H1 (cell line): ENCODE measurements at regions not wholly inside any gene's neighbourhood (a gene's known extent, or its start where the extent isn't known, plus 50 kb on each side); places are given as distances from the start of the nearest gene placed in this dataset.

Experiments used
- CTCF ChIA-PET: fragments of 300-600 bp; sonication (Branson Sonifier 250); formaldehyde crosslinking; loops from one replicate; lab custom pipeline; 2021; ENCODE audit not compliant: partially characterized antibody; lab: Charles Lee
- POLR2A ChIA-PET: fragments of 300-600 bp; sonication (Branson Sonifier 250); formaldehyde crosslinking; loops from one replicate; lab custom pipeline; 2021; ENCODE audit warnings: inconsistent platforms; ENCODE audit not compliant: partially characterized antibody; lab: Charles Lee
- DNase-seq, 2 experiments: peaks; one replicate each; pipeline versions ENCODE4 v3.0.0 to v3.0.0-alpha.2; 2010 to 2022; ENCODE audit warnings: low spot score in 2 of 2, low read depth in 1 of 2, mixed read lengths in 1 of 2
- FAIRE-seq: peaks from 2 replicates; lab custom pipeline; 2011; peaks lifted over from hg19 to GRCh38; lab: Jason Lieb, UNC
- H2AFZ ChIP-seq: 2 replicates; pipeline ENCODE4 v1.8.1; 2012; ENCODE audit warnings: low read length, inconsistent platforms
- H2AK5ac ChIP-seq: 2 replicates; pipeline ENCODE4 v1.6.1; 2013; ENCODE audit warnings: low read depth, low read length
- H2BK120ac ChIP-seq: replicated peaks from 2 replicates; pipeline ENCODE3; 2013; ENCODE audit warnings: low read depth, low read length, inconsistent platforms
- H2BK12ac ChIP-seq: 2 replicates; pipeline ENCODE4 v1.6.1; 2013; ENCODE audit warnings: low read depth, low read length
- H2BK15ac ChIP-seq: 2 replicates; pipeline ENCODE4 v1.6.1; 2013; ENCODE audit warnings: low read length
- H2BK20ac ChIP-seq: 2 replicates; pipeline ENCODE4 v1.6.1; 2013; ENCODE audit warnings: low read length
- H2BK5ac ChIP-seq: 2 replicates; pipeline ENCODE4 v1.6.1; 2013; ENCODE audit warnings: low read depth, low read length
- H3K14ac ChIP-seq: 2 replicates; pipeline ENCODE4 v1.6.1; 2013; ENCODE audit warnings: inconsistent platforms; ENCODE audit not compliant: insufficient read length
- H3K18ac ChIP-seq: 2 replicates; pipeline ENCODE4 v1.6.1; 2013; ENCODE audit warnings: low read length; ENCODE audit errors: extremely low read depth
- H3K23ac ChIP-seq: 2 replicates; pipeline ENCODE4 v1.6.1; 2013; ENCODE audit warnings: inconsistent platforms; ENCODE audit not compliant: insufficient read length
- H3K23me2 ChIP-seq: 2 replicates; pipeline ENCODE4 v1.6.1; 2013; ENCODE audit warnings: low read depth, low read length
- H3K27ac ChIP-seq: 2 replicates; pipeline ENCODE4 v1.6.1; 2011; ENCODE audit warnings: low read depth, low read length, inconsistent platforms
- H3K27me3 ChIP-seq, 4 experiments: replicated peaks in 1 of 4; 1 replicate in 1 of 4; 2 replicates in 3 of 4; pipeline versions ENCODE4 v1.6.1 to v1.8.1; 2011 to 2013; ENCODE audit warnings: low read length in 3 of 4, mild to moderate bottlenecking in 3 of 4, inconsistent platforms in 2 of 4, mixed read lengths in 2 of 4, moderate library complexity in 1 of 4; ENCODE audit not compliant: control insufficient read depth in 3 of 4, insufficient read depth in 3 of 4; ENCODE audit errors: extremely low read depth in 1 of 4
- H3K36me3 ChIP-seq, 4 experiments: 2 replicates each; pipeline versions ENCODE4 v1.6.1 to v1.8.1; 2011 to 2013; ENCODE audit warnings: mild to moderate bottlenecking in 4 of 4, low read length in 3 of 4, moderate library complexity in 2 of 4, control low read depth in 1 of 4, inconsistent platforms in 1 of 4; ENCODE audit not compliant: insufficient read depth in 4 of 4, control insufficient read depth in 2 of 4
- H3K4ac ChIP-seq: replicated peaks from 2 replicates; pipeline ENCODE3; 2013; ENCODE audit warnings: low read length, low read depth, mixed read lengths, inconsistent platforms; ENCODE audit not compliant: insufficient read length
- H3K4me1 ChIP-seq, 4 experiments: replicated peaks in 1 of 4; 1 replicate in 1 of 4; 2 replicates in 3 of 4; pipeline versions ENCODE4 v1.6.1 to v1.8.1; 2011 to 2013; ENCODE audit warnings: low read length in 3 of 4, inconsistent platforms in 2 of 4, mixed read lengths in 1 of 4; ENCODE audit not compliant: insufficient read depth in 4 of 4, control insufficient read depth in 3 of 4
- H3K4me2 ChIP-seq, 2 experiments: 2 replicates each; pipeline versions ENCODE4 v1.6.1 to v1.8.1; 2011 to 2013; ENCODE audit warnings: low read depth in 2 of 2, low read length in 2 of 2, control low read depth in 1 of 2, inconsistent platforms in 1 of 2, mild to moderate bottlenecking in 1 of 2; ENCODE audit not compliant: insufficient read depth in 1 of 2
- H3K4me3 ChIP-seq, 4 experiments: fragments of 200-600, 300-600 bp in 1 of 4; sonication (generic), shearing (Covaris generic), sonication (Bioruptor Twin) in 1 of 4; 2 replicates each; pipeline versions ENCODE4 v1.5.1 to v1.8.1; 2011 to 2016; ENCODE audit warnings: low read length in 4 of 4, low read depth in 3 of 4, control low read depth in 2 of 4, inconsistent platforms in 2 of 4, mild to moderate bottlenecking in 2 of 4, mixed read lengths in 1 of 4, moderate library complexity in 1 of 4; ENCODE audit not compliant: insufficient read depth in 2 of 4; ENCODE audit errors: extremely low read depth in 1 of 4
- H3K56ac ChIP-seq: replicated peaks from 2 replicates; pipeline ENCODE3; 2013; ENCODE audit warnings: low read depth, mild to moderate bottlenecking, mixed read lengths, low read length, inconsistent platforms; ENCODE audit not compliant: insufficient read length
- H3K79me1 ChIP-seq: 2 replicates; pipeline ENCODE4 v1.6.1; 2013; ENCODE audit warnings: low read depth, low read length, control low read depth
- H3K79me2 ChIP-seq, 2 experiments: 2 replicates each; pipeline versions ENCODE4 v1.6.1 to v1.8.1; 2012 to 2013; ENCODE audit warnings: low read length in 2 of 2, mild to moderate bottlenecking in 2 of 2, inconsistent platforms in 1 of 2; ENCODE audit not compliant: insufficient read depth in 2 of 2, control insufficient read depth in 1 of 2
- H3K9ac ChIP-seq, 4 experiments: replicated peaks in 1 of 4; 1 replicate in 1 of 4; 2 replicates in 3 of 4; pipeline versions ENCODE4 v1.6.1 to v1.8.1; 2011 to 2013; ENCODE audit warnings: low read depth in 3 of 4, low read length in 3 of 4, control low read depth in 2 of 4, mild to moderate bottlenecking in 2 of 4, moderate library complexity in 2 of 4, inconsistent platforms in 1 of 4; ENCODE audit errors: extremely low read depth in 1 of 4
- H3K9me3 ChIP-seq, 2 experiments: 2 replicates each; pipeline versions ENCODE4 v1.6.1 to v1.8.1; 2012 to 2013; ENCODE audit warnings: mild to moderate bottlenecking in 2 of 2, moderate library complexity in 2 of 2, control low read depth in 1 of 2, inconsistent platforms in 1 of 2, low read depth in 1 of 2, low read length in 1 of 2, mixed read lengths in 1 of 2; ENCODE audit not compliant: insufficient read depth in 2 of 2
- H4K20me1 ChIP-seq, 2 experiments: replicated peaks in 1 of 2; 2 replicates each; pipeline versions ENCODE3 to v1.8.1; 2011 to 2013; ENCODE audit warnings: inconsistent platforms in 2 of 2, low read length in 2 of 2, mild to moderate bottlenecking in 1 of 2; ENCODE audit not compliant: insufficient read depth in 2 of 2, control insufficient read depth in 1 of 2
- H4K5ac ChIP-seq: 2 replicates; pipeline ENCODE4 v1.6.1; 2013; ENCODE audit warnings: low read length, low read depth, mixed read lengths, inconsistent platforms; ENCODE audit not compliant: insufficient read length
- H4K8ac ChIP-seq: 2 replicates; pipeline ENCODE4 v1.8.0; 2013; ENCODE audit warnings: mild to moderate bottlenecking, moderate library complexity, low read length, inconsistent platforms; ENCODE audit not compliant: insufficient read depth; ENCODE audit errors: extremely low read depth
- H4K91ac ChIP-seq: replicated peaks from 2 replicates; pipeline ENCODE3; 2013; ENCODE audit warnings: low read length, mixed read lengths, inconsistent platforms; ENCODE audit not compliant: insufficient read length
- CTBP2 ChIP-seq: IDR thresholded peaks from 2 replicates; pipeline ENCODE4 v1.7.0; 2011; ENCODE audit warnings: borderline replicate concordance, mild to moderate bottlenecking, moderate library complexity, mixed read lengths, low read length; ENCODE audit not compliant: insufficient read depth, insufficient read length
- POLR2AphosphoS5 ChIP-seq: IDR thresholded peaks from 2 replicates; pipeline ENCODE4 v1.6.1; 2011; ENCODE audit warnings: low read depth, low read length
- WGBS, 2 experiments: shearing (Covaris generic) in 1 of 2; methylation state at CpG; one replicate each; pipeline versions ENCODE4 v1.1.6 to v1.1.7; 2013 to 2015; ENCODE audit warnings: low lambda C conversion rate in 2 of 2, mixed read lengths in 2 of 2, inconsistent platforms in 1 of 2, low coverage in 1 of 2, missing lambda C conversion rate in 1 of 2; ENCODE audit not compliant: insufficient replicate concordance in 2 of 2, insufficient coverage in 1 of 2, insufficient read length in 1 of 2; ENCODE audit errors: extremely low coverage in 1 of 2, missing lambda C conversion rate in 1 of 2; 5-methylcytosine and 5-hydroxymethylcytosine counted together

GRCh38 chr6:164063346-164063745, 648.8 kb downstream of the QKI start:
- CTCF ChIA-PET = no interaction called here
- FAIRE-seq = no peak

More at GRCh38 chr6:164063346-164063745, 648.8 kb downstream of the QKI start:
- Histone ChIP-seq H2BK20ac (no peak overlapping the region), H3K56ac (no peak overlapping the region), H3K4me2 (no peak overlapping the region), H3K9ac (no peak overlapping the region), H2AK5ac (no peak overlapping the region), H3K27ac (no peak overlapping the region), H4K8ac (no peak overlapping the region), H2BK120ac (no peak overlapping the region), H3K4me3 (no peak overlapping the region), H4K91ac (no peak overlapping the region), H3K23ac (no peak overlapping the region), H3K4ac (no peak overlapping the region), H3K79me2 (no peaks in the 10 kb centered on the region), H3K79me1 (no peaks in the 10 kb centered on the region), H3K14ac (no peak overlapping the region), H4K5ac (no peak overlapping the region), H2BK5ac (no peak overlapping the region), H2AFZ (no peak overlapping the region), H3K36me3 (no peaks in the 10 kb centered on the region), H2BK12ac (no peak overlapping the region), H4K20me1 (no peaks in the 10 kb centered on the region), H3K9me3 (no peaks in the 10 kb centered on the region), H3K23me2 (no peaks in the 10 kb centered on the region), H2BK15ac (no peak overlapping the region), H3K4me1 (no peaks in the 10 kb centered on the region), H3K27me3 (no peaks in the 10 kb centered on the region), H3K18ac (no peak overlapping the region)
- DNase-seq = no peak
- TF ChIP-seq CTBP2 = no peak
- no peak for TF ChIP-seq POLR2AphosphoS5
- 92% methylated on average over 3 of the region's 3 CpGs; no CpG with 5 or more reads in 1 of the 2 experiments for WGBS, 2 experiments
- POLR2A ChIA-PET = no interaction called here
